A673 (cell line): ENCODE measurements at regions not wholly inside any gene's neighbourhood (a gene's known extent, or its start where the extent isn't known, plus 50 kb on each side); places are given as distances from the start of the nearest gene placed in this dataset.

ENCODE experiments used
- CTCF ChIP-seq: fragments of 300-800, 200-600 bp; sonication (generic); conservative IDR thresholded peaks from 2 replicates; pipeline ENCODE4 v1.5.1; 2017; ENCODE audit warnings: low read depth, mild to moderate bottlenecking, antibody characterized with exemption, low read length, moderate library complexity, mixed read lengths
- EZH2 ChIP-seq: fragments of 200-600 bp; sonication (generic); IDR thresholded peaks from 2 replicates; pipeline ENCODE4 v1.6.1; 2017; ENCODE audit warnings: borderline replicate concordance, low read depth, mild to moderate bottlenecking, mixed read lengths, antibody characterized with exemption, low read length; ENCODE audit not compliant: poor library complexity, severe bottlenecking

DNA sequence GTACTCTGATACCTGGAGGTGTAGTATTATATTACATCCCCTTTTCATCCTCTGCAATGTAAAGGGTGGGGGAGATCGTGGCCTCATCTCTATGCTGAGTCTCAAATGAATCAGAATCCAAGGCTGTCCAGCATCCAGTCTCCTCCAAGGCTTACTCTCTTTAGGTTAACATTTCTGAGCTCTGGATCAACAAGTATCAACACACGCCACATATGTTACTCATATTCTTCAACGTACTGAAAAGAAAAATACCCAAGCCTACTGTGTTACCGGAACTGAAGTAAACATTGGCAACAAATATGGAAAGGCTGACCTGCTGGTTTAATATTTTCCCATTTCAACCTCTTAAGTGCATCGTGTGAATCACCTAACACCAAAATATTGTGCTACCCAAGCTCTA lies 241.8 kb downstream of the GAS1 start:
- TF ChIP-seq CTCF = no peak
- no peak for TF ChIP-seq EZH2
